ENCODE measurements at regions not wholly inside any gene's neighbourhood (a gene's known extent, or its start where the extent isn't known, plus 50 kb on each side); places are given as distances from the start of the nearest gene placed in this dataset.

- Histone ChIP-seq H3K4me3 (ENCODE audit: low read depth, low read length) (no peak overlapping the region), H3K27me3 (ENCODE audit: insufficient read depth, low read length) (no peaks in the 10 kb centered on the region), H3K4me1 (ENCODE audit: control insufficient read depth in 1 of 2, insufficient read depth in 2 of 2, low read length in 2 of 2) (no peaks in the 10 kb centered on the region), H3K27ac (ENCODE audit: low read depth, low read length) (no peak overlapping the region), H4K91ac (ENCODE audit: low read depth, low read length) (no peak overlapping the region), H2AK5ac (ENCODE audit: low read length) (no peak overlapping the region), H4K8ac (ENCODE audit: low read depth, low read length) (no peak overlapping the region), H3K9ac (ENCODE audit: low read length) (no peak overlapping the region), H3K4me2 (ENCODE audit: low read length) (no peak overlapping the region), H4K12ac (ENCODE audit: low read depth, low read length) (no peak overlapping the region), H2AFZ (ENCODE audit: insufficient read depth, low read length, poor library complexity) (no peak overlapping the region), H2BK120ac (ENCODE audit: insufficient read depth, low read length, poor library complexity) (no peak overlapping the region), H2BK12ac (ENCODE audit: low read length) (no peak overlapping the region), H2BK5ac (ENCODE audit: low read depth, low read length, poor library complexity) (no peak overlapping the region), H3K4ac (ENCODE audit: low read depth, low read length) (no peak overlapping the region), H3K9me3 (ENCODE audit: insufficient read depth, low read depth, low read length) (no peaks in the 10 kb centered on the region), H3K14ac (ENCODE audit: low read length) (no peak overlapping the region), H3K36me3 (ENCODE audit: control insufficient read depth in 1 of 2, insufficient read depth in 2 of 2, low read length in 2 of 2) (no peaks in the 10 kb centered on the region), H3K18ac (ENCODE audit: low read length) (no peak overlapping the region), H3K79me2 (ENCODE audit: control insufficient read depth, insufficient read depth, low read length, poor library complexity) (no peaks in the 10 kb centered on the region), H3K79me1 (ENCODE audit: low read length) (no peaks in the 10 kb centered on the region), H3K23ac (ENCODE audit: low read length) (no peak overlapping the region)
- no peak for DNase-seq
- 100% methylated on average over 1 of the region's 5 CpGs for WGBS (ENCODE audit: extremely low coverage, insufficient coverage, insufficient read length)
Observed at GRCh38 chr5:87541676-87542075, 128.9 kb upstream of the CCNH start.

GRCh38 chr5:87541033-87541432 is 128.3 kb upstream of the CCNH start:
- no peak overlapping the region for H3K18ac ChIP-seq (ENCODE audit: low read length)
- H2AK5ac ChIP-seq (ENCODE audit: low read length) = no peak overlapping the region
- H3K4me2 ChIP-seq (ENCODE audit: low read length) = no peak overlapping the region
- H3K4me1 ChIP-seq (ENCODE audit: control insufficient read depth in 1 of 2, insufficient read depth in 2 of 2, low read length in 2 of 2) = no peaks in the 10 kb centered on the region
- peak in 1 of 2 donors; percentile 5 for DNase-seq
- H3K27ac ChIP-seq (ENCODE audit: low read depth, low read length) = no peak overlapping the region
- no peak overlapping the region for H4K12ac ChIP-seq (ENCODE audit: low read depth, low read length)
- H3K23ac ChIP-seq (ENCODE audit: low read length) = no peak overlapping the region
- no peaks in the 10 kb centered on the region for H3K36me3 ChIP-seq (ENCODE audit: control insufficient read depth in 1 of 2, insufficient read depth in 2 of 2, low read length in 2 of 2)
- no peaks in the 10 kb centered on the region for H3K79me1 ChIP-seq (ENCODE audit: low read length)
- no peaks in the 10 kb centered on the region for H3K79me2 ChIP-seq (ENCODE audit: control insufficient read depth, insufficient read depth, low read length, poor library complexity)
- no peak overlapping the region for H2BK12ac ChIP-seq (ENCODE audit: low read length)
- no peak overlapping the region for H3K9ac ChIP-seq (ENCODE audit: low read length)
- H3K4me3 ChIP-seq (ENCODE audit: low read depth, low read length) = no peak overlapping the region
- H2BK120ac ChIP-seq (ENCODE audit: insufficient read depth, low read length, poor library complexity) = no peak overlapping the region
- no CpG with 5 or more reads among the region's 1 CpG for WGBS (ENCODE audit: extremely low coverage, insufficient coverage, insufficient read length)
- no peaks in the 10 kb centered on the region for H3K27me3 ChIP-seq (ENCODE audit: insufficient read depth, low read length)
- no peak overlapping the region for H2BK5ac ChIP-seq (ENCODE audit: low read depth, low read length, poor library complexity)
- H4K91ac ChIP-seq (ENCODE audit: low read depth, low read length) = no peak overlapping the region
- H3K14ac ChIP-seq (ENCODE audit: low read length) = no peak overlapping the region
- no peaks in the 10 kb centered on the region for H3K9me3 ChIP-seq (ENCODE audit: insufficient read depth, low read depth, low read length)
- H2AFZ ChIP-seq (ENCODE audit: insufficient read depth, low read length, poor library complexity) = no peak overlapping the region
- H4K8ac ChIP-seq (ENCODE audit: low read depth, low read length) = no peak overlapping the region
- H3K4ac ChIP-seq (ENCODE audit: low read depth, low read length) = no peak overlapping the region

GRCh38 chr5:87539839-87540238 is 127.1 kb upstream of the CCNH start:
- Histone ChIP-seq H3K36me3 (ENCODE audit: control insufficient read depth in 1 of 2, insufficient read depth in 2 of 2, low read length in 2 of 2) (no peaks in the 10 kb centered on the region), H3K4me3 (ENCODE audit: low read depth, low read length) (no peak overlapping the region), H4K91ac (ENCODE audit: low read depth, low read length) (no peak overlapping the region), H2AK5ac (ENCODE audit: low read length) (no peak overlapping the region), H3K4me2 (ENCODE audit: low read length) (no peak overlapping the region), H3K9ac (ENCODE audit: low read length) (no peak overlapping the region), H3K23ac (ENCODE audit: low read length) (no peak overlapping the region), H2AFZ (ENCODE audit: insufficient read depth, low read length, poor library complexity) (no peak overlapping the region), H3K4ac (ENCODE audit: low read depth, low read length) (no peak overlapping the region), H4K8ac (ENCODE audit: low read depth, low read length) (no peak overlapping the region), H4K12ac (ENCODE audit: low read depth, low read length) (no peak overlapping the region), H3K79me1 (ENCODE audit: low read length) (no peaks in the 10 kb centered on the region), H2BK120ac (ENCODE audit: insufficient read depth, low read length, poor library complexity) (no peak overlapping the region), H3K18ac (ENCODE audit: low read length) (no peak overlapping the region), H2BK5ac (ENCODE audit: low read depth, low read length, poor library complexity) (no peak overlapping the region), H3K4me1 (ENCODE audit: control insufficient read depth in 1 of 2, insufficient read depth in 2 of 2, low read length in 2 of 2) (no peaks in the 10 kb centered on the region), H3K79me2 (ENCODE audit: control insufficient read depth, insufficient read depth, low read length, poor library complexity) (no peaks in the 10 kb centered on the region), H3K9me3 (ENCODE audit: insufficient read depth, low read depth, low read length) (no peaks in the 10 kb centered on the region), H3K27ac (ENCODE audit: low read depth, low read length) (no peak overlapping the region), H3K14ac (ENCODE audit: low read length) (no peak overlapping the region), H2BK12ac (ENCODE audit: low read length) (no peak overlapping the region), H3K27me3 (ENCODE audit: insufficient read depth, low read length) (no peaks in the 10 kb centered on the region)
- DNase-seq = no peak
- WGBS (ENCODE audit: extremely low coverage, insufficient coverage, insufficient read length) = no CpG with 5 or more reads among the region's 1 CpG

- Histone ChIP-seq H3K18ac (ENCODE audit: low read length) (no peak overlapping the region), H3K14ac (ENCODE audit: low read length) (no peak overlapping the region), H3K79me2 (ENCODE audit: control insufficient read depth, insufficient read depth, low read length, poor library complexity) (no peaks in the 10 kb centered on the region), H3K27ac (ENCODE audit: low read depth, low read length) (no peak overlapping the region), H2BK12ac (ENCODE audit: low read length) (no peak overlapping the region), H4K8ac (ENCODE audit: low read depth, low read length) (no peak overlapping the region), H2AK5ac (ENCODE audit: low read length) (no peak overlapping the region), H3K23ac (ENCODE audit: low read length) (no peak overlapping the region), H4K91ac (ENCODE audit: low read depth, low read length) (no peak overlapping the region), H3K4me1 (ENCODE audit: control insufficient read depth in 1 of 2, insufficient read depth in 2 of 2, low read length in 2 of 2) (no peaks in the 10 kb centered on the region), H3K4me3 (ENCODE audit: low read depth, low read length) (no peak overlapping the region), H2BK120ac (ENCODE audit: insufficient read depth, low read length, poor library complexity) (no peak overlapping the region), H3K4ac (ENCODE audit: low read depth, low read length) (no peak overlapping the region), H3K4me2 (ENCODE audit: low read length) (no peak overlapping the region), H3K9me3 (ENCODE audit: insufficient read depth, low read depth, low read length) (no peaks in the 10 kb centered on the region), H4K12ac (ENCODE audit: low read depth, low read length) (no peak overlapping the region), H3K9ac (ENCODE audit: low read length) (no peak overlapping the region), H2BK5ac (ENCODE audit: low read depth, low read length, poor library complexity) (no peak overlapping the region), H3K79me1 (ENCODE audit: low read length) (no peaks in the 10 kb centered on the region), H3K36me3 (ENCODE audit: control insufficient read depth in 1 of 2, insufficient read depth in 2 of 2, low read length in 2 of 2) (no peaks in the 10 kb centered on the region), H2AFZ (ENCODE audit: insufficient read depth, low read length, poor library complexity) (no peak overlapping the region), H3K27me3 (ENCODE audit: insufficient read depth, low read length) (no peaks in the 10 kb centered on the region)
- no peak for DNase-seq
Observed at GRCh38 chr5:87536365-87536764, 123.6 kb upstream of the CCNH start.

GRCh38 chr5:87535706-87536105 is 123.0 kb upstream of the CCNH start:
- Histone ChIP-seq H2AFZ (ENCODE audit: insufficient read depth, low read length, poor library complexity) (no peak overlapping the region), H3K18ac (ENCODE audit: low read length) (no peak overlapping the region), H3K4ac (ENCODE audit: low read depth, low read length) (no peak overlapping the region), H3K4me2 (ENCODE audit: low read length) (no peak overlapping the region), H4K8ac (ENCODE audit: low read depth, low read length) (no peak overlapping the region), H2AK5ac (ENCODE audit: low read length) (no peak overlapping the region), H2BK12ac (ENCODE audit: low read length) (no peak overlapping the region), H3K9ac (ENCODE audit: low read length) (no peak overlapping the region), H2BK5ac (ENCODE audit: low read depth, low read length, poor library complexity) (no peak overlapping the region), H3K4me1 (ENCODE audit: control insufficient read depth in 1 of 2, insufficient read depth in 2 of 2, low read length in 2 of 2) (no peaks in the 10 kb centered on the region), H3K9me3 (ENCODE audit: insufficient read depth, low read depth, low read length) (no peaks in the 10 kb centered on the region), H3K79me2 (ENCODE audit: control insufficient read depth, insufficient read depth, low read length, poor library complexity) (no peaks in the 10 kb centered on the region), H3K27ac (ENCODE audit: low read depth, low read length) (no peak overlapping the region), H3K27me3 (ENCODE audit: insufficient read depth, low read length) (no peaks in the 10 kb centered on the region), H4K12ac (ENCODE audit: low read depth, low read length) (no peak overlapping the region), H3K36me3 (ENCODE audit: control insufficient read depth in 1 of 2, insufficient read depth in 2 of 2, low read length in 2 of 2) (no peaks in the 10 kb centered on the region), H3K23ac (ENCODE audit: low read length) (no peak overlapping the region), H3K14ac (ENCODE audit: low read length) (no peak overlapping the region), H3K79me1 (ENCODE audit: low read length) (no peaks in the 10 kb centered on the region), H4K91ac (ENCODE audit: low read depth, low read length) (no peak overlapping the region), H2BK120ac (ENCODE audit: insufficient read depth, low read length, poor library complexity) (no peak overlapping the region), H3K4me3 (ENCODE audit: low read depth, low read length) (no peak overlapping the region)
- no peak for DNase-seq

Measured in trophoblast cell (in vitro differentiated cells and primary cell).